Lung (tissue), 11 donors: ENCODE measurements at regions not wholly inside any gene's neighbourhood (a gene's known extent, or its start where the extent isn't known, plus 50 kb on each side); places are given as distances from the start of the nearest gene placed in this dataset.

Experiments used
- ATAC-seq: fragments of 200-7000 bp; cut with Tn5 transposase; one replicate; pipeline ENCODE4 v1.9.1; 2020; ENCODE audit warnings: moderate number of reproducible peaks; ENCODE audit not compliant: insufficient read depth, low FRiP score
- DNase-seq, 3 donors: peaks; one replicate each; pipeline ENCODE4 v3.0.0-alpha.2; 2013 to 2017
- H3K27ac ChIP-seq, 2 donors: one replicate each; pipeline ENCODE4 v1.5.1; 2013; ENCODE audit warnings: mild to moderate bottlenecking in 2 of 2, moderate library complexity in 2 of 2, control low read depth in 1 of 2, inconsistent platforms in 1 of 2, low read depth in 1 of 2, low read length in 1 of 2
- H3K27me3 ChIP-seq, 3 donors: one replicate each; pipeline ENCODE4 v1.5.1; 2013; ENCODE audit warnings: low read length in 2 of 3; ENCODE audit not compliant: control insufficient read depth in 3 of 3, insufficient read depth in 3 of 3
- H3K36me3 ChIP-seq, 4 donors: one replicate each; pipeline ENCODE4 v1.5.1; 2013; ENCODE audit warnings: low read length in 4 of 4, mild to moderate bottlenecking in 1 of 4, moderate library complexity in 1 of 4; ENCODE audit not compliant: control insufficient read depth in 4 of 4, insufficient read depth in 4 of 4
- H3K4me1 ChIP-seq, 5 donors: one replicate each; pipeline ENCODE4 v1.5.1; 2013; ENCODE audit warnings: low read length in 5 of 5, mild to moderate bottlenecking in 2 of 5, moderate library complexity in 1 of 5; ENCODE audit not compliant: control insufficient read depth in 5 of 5, insufficient read depth in 5 of 5
- H3K4me3 ChIP-seq: one replicate; pipeline ENCODE4 v1.5.1; 2013; ENCODE audit warnings: mild to moderate bottlenecking, control low read depth, moderate library complexity
- H3K9ac ChIP-seq, 2 donors: one replicate each; pipeline ENCODE4 v1.5.1; 2013; ENCODE audit warnings: low read length in 2 of 2, control low read depth in 1 of 2; ENCODE audit not compliant: insufficient read depth in 1 of 2
- H3K9me3 ChIP-seq, 4 donors: one replicate each; pipeline ENCODE4 v1.5.1; 2013; ENCODE audit warnings: low read length in 3 of 4, mild to moderate bottlenecking in 1 of 4, moderate library complexity in 1 of 4; ENCODE audit not compliant: control insufficient read depth in 4 of 4, insufficient read depth in 3 of 4
- WGBS, 2 donors: extraction: QIAGEN DNeasy Blood & Tissue Kit; methylation state at CpG; one replicate each; pipeline ENCODE4 v1.1.7; 2013; 5-methylcytosine and 5-hydroxymethylcytosine counted together
- TF ChIP-seq, protein P1 (sequence below): IDR thresholded peaks from 2 replicates; pipeline ENCODE4 v1.5.1; 2012; ENCODE audit warnings: mild to moderate bottlenecking; ENCODE audit errors: control extremely low read depth, extremely low read depth
- donor health status: control.
- donor health status: control.
- donor health status: Bipolar disorder and iron deficiency.
- donor health status: healthy.
- donor health status: DM: yes; HTN: yes; CAD: no.

GRCh38 chr17:77441130-77441920 lies 300.6 kb downstream of the SEC14L1 start:
- Histone ChIP-seq H3K27me3 (no peaks in the 10 kb centered on the region), H3K4me1 (peaks cover 18 to 91% (median 65%) of the 10 kb centered on the region in 5 donors), H3K9ac (no peak overlapping the region), H3K4me3 (no peak overlapping the region), H3K27ac (peak overlapping the region in 1 of 2 donors; percentile 54), H3K36me3 (no peaks in the 10 kb centered on the region), H3K9me3 (no peaks in the 10 kb centered on the region)
- DNase-seq (peak in 1 of 3 donors; percentile 22), ATAC-seq (no peak)
- TF ChIP-seq, protein P1, sequence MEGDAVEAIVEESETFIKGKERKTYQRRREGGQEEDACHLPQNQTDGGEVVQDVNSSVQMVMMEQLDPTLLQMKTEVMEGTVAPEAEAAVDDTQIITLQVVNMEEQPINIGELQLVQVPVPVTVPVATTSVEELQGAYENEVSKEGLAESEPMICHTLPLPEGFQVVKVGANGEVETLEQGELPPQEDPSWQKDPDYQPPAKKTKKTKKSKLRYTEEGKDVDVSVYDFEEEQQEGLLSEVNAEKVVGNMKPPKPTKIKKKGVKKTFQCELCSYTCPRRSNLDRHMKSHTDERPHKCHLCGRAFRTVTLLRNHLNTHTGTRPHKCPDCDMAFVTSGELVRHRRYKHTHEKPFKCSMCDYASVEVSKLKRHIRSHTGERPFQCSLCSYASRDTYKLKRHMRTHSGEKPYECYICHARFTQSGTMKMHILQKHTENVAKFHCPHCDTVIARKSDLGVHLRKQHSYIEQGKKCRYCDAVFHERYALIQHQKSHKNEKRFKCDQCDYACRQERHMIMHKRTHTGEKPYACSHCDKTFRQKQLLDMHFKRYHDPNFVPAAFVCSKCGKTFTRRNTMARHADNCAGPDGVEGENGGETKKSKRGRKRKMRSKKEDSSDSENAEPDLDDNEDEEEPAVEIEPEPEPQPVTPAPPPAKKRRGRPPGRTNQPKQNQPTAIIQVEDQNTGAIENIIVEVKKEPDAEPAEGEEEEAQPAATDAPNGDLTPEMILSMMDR: no peak
- 23 to 49% methylated on average over 15 of the region's 15 CpGs for WGBS, 2 donors

DNA sequence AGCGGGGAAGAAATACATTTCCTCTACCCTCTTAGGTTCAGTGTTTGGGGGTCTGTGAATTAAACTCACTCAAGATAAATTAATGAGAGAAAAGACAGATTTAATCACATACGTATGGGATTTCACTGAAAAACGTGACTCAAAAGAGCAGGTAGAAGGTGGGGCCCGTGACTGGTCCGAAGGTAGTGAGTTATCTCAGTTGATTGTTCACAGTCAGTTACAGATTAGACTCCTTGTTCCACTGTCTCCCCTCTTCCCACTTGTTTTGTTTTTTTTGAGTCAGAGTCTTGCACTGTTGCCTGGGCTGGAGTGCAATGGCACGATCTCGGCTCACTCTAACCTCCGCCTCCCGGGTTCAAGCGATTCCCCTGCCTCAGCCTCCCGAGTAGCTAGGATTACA lies 301.2 kb downstream of the SEC14L1 start:
- TF ChIP-seq, protein P1: no peak
- H3K9ac ChIP-seq: no peak overlapping the region
- no peak for ATAC-seq
- no peaks in the 10 kb centered on the region for H3K27me3 ChIP-seq
- no peak overlapping the region for H3K27ac ChIP-seq
- H3K4me3 ChIP-seq: no peak overlapping the region
- no peaks in the 10 kb centered on the region for H3K9me3 ChIP-seq
- H3K4me1 ChIP-seq: peaks cover 12 to 91% (median 67%) of the 10 kb centered on the region in 5 donors
- WGBS, 2 donors: 84 to 88% methylated on average over 11 of the region's 11 CpGs
- DNase-seq: no peak
- H3K36me3 ChIP-seq: no peaks in the 10 kb centered on the region

GRCh38 chr17:77442976-77443747 lies 302.4 kb downstream of the SEC14L1 start:
- Histone ChIP-seq H3K27ac (peak overlapping the region in 1 of 2 donors; percentile 24), H3K9ac (no peak overlapping the region), H3K36me3 (peaks cover 0 to 3% (median 0%) of the 10 kb centered on the region in 4 donors), H3K4me3 (no peak overlapping the region), H3K27me3 (no peaks in the 10 kb centered on the region), H3K9me3 (no peaks in the 10 kb centered on the region), H3K4me1 (peaks cover 9 to 92% (median 74%) of the 10 kb centered on the region in 5 donors)
- ATAC-seq (no peak), DNase-seq (no peak)
- whole genome bisulfite sequencing, 2 donors: 80 to 83% methylated on average over 10 of the region's 10 CpGs
- TF ChIP-seq, protein P1: no peak
